ENCODE measurements at regions not wholly inside any gene's neighbourhood (a gene's known extent, or its start where the extent isn't known, plus 50 kb on each side); places are given as distances from the start of the nearest gene placed in this dataset.

DNA sequence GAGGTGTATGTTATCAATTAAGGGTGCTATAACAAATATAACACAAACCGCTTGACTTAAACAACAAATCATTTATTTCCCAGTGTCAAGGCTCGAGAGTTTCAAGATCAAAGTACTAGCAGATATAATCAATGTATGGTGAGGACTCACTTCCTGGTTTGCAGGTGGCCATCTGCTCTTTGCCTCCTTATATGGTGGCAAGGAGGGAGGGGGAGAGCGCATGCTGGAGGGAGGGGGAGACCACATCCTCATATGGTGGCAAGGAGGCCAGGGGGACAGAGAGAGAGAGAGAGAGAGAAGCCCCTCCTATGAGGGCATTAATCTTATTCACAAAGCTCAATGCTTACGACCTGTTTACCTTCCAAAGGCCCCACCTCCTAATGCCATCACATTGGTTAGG, 372.3 kb upstream of the SPOCK3 start:
- ATAC-seq: no peak
- H3K4me1 ChIP-seq: no peaks in the 10 kb centered on the region
- H3K27me3 ChIP-seq: no peaks in the 10 kb centered on the region
- TF ChIP-seq, protein P1, sequence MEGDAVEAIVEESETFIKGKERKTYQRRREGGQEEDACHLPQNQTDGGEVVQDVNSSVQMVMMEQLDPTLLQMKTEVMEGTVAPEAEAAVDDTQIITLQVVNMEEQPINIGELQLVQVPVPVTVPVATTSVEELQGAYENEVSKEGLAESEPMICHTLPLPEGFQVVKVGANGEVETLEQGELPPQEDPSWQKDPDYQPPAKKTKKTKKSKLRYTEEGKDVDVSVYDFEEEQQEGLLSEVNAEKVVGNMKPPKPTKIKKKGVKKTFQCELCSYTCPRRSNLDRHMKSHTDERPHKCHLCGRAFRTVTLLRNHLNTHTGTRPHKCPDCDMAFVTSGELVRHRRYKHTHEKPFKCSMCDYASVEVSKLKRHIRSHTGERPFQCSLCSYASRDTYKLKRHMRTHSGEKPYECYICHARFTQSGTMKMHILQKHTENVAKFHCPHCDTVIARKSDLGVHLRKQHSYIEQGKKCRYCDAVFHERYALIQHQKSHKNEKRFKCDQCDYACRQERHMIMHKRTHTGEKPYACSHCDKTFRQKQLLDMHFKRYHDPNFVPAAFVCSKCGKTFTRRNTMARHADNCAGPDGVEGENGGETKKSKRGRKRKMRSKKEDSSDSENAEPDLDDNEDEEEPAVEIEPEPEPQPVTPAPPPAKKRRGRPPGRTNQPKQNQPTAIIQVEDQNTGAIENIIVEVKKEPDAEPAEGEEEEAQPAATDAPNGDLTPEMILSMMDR (IDR thresholded peaks at IDR 0.05): no peak
- no peak for TF ChIP-seq POLR2A (IDR thresholded peaks at IDR 0.05)
- no peak overlapping the region for H3K4me3 ChIP-seq
- H3K36me3 ChIP-seq: no peaks in the 10 kb centered on the region
- DNase-seq: no peak
- 71 to 75% (median 73%) methylated on average over 4 of the region's 4 CpGs for WGBS, 4 donors
- no peaks in the 10 kb centered on the region for H3K9me3 ChIP-seq
- intact Hi-C loops (cut with DNase I): no loop called here
- no peak overlapping the region for H3K27ac ChIP-seq

- no peak overlapping the region for H3K27ac ChIP-seq
- TF ChIP-seq POLR2A (IDR thresholded peaks at IDR 0.05): no peak
- no peak for DNase-seq
- ATAC-seq: no peak
- peaks cover 0 to 10% (median 0%) of the 10 kb centered on the region in 12 donors for H3K9me3 ChIP-seq
- no peaks in the 10 kb centered on the region for H3K27me3 ChIP-seq
- intact Hi-C loops (cut with DNase I): no loop called here
- H3K4me3 ChIP-seq: no peak overlapping the region
- no peaks in the 10 kb centered on the region for H3K36me3 ChIP-seq
- WGBS, 4 donors: 55 to 73% (median 68%) methylated on average over 3 of the region's 3 CpGs
- H3K4me1 ChIP-seq: no peaks in the 10 kb centered on the region
Measured at GRCh38 chr4:167613381-167613780, 379.1 kb upstream of the SPOCK3 start.

- H3K4me3 ChIP-seq: no peak overlapping the region
- H3K4me1 ChIP-seq: no peaks in the 10 kb centered on the region
- 28 to 54% (median 50%) methylated on average over 3 of the region's 3 CpGs for WGBS, 4 donors
- H3K27ac ChIP-seq: no peak overlapping the region
- no peaks in the 10 kb centered on the region for H3K27me3 ChIP-seq
- H3K36me3 ChIP-seq: no peaks in the 10 kb centered on the region
- ATAC-seq: no peak
- peaks cover 0 to 10% (median 0%) of the 10 kb centered on the region in 12 donors for H3K9me3 ChIP-seq
- intact Hi-C loops (cut with DNase I): no loop called here
- DNase-seq: no peak
- TF ChIP-seq POLR2A (IDR thresholded peaks at IDR 0.05): no peak
- TF ChIP-seq, protein P1 (IDR thresholded peaks at IDR 0.05): no peak
Measured at GRCh38 chr4:167614866-167615265, 380.6 kb upstream of the SPOCK3 start.

GRCh38 chr4:167616476-167616875, 382.2 kb upstream of the SPOCK3 start:
- no peaks in the 10 kb centered on the region for H3K36me3 ChIP-seq

More at GRCh38 chr4:167616476-167616875, 382.2 kb upstream of the SPOCK3 start:
- DNase-seq: no peak
- intact Hi-C loops (cut with DNase I): no loop called here
- WGBS, 4 donors: 0 to 38% (median 0%) methylated on average over 1 of the region's 1 CpG
- peaks cover 0 to 10% (median 0%) of the 10 kb centered on the region in 12 donors for H3K9me3 ChIP-seq
- H3K27ac ChIP-seq: no peak overlapping the region
- H3K27me3 ChIP-seq: no peaks in the 10 kb centered on the region
- TF ChIP-seq POLR2A (IDR thresholded peaks at IDR 0.05): no peak
- TF ChIP-seq, protein P1 (IDR thresholded peaks at IDR 0.05): no peak
- H3K4me3 ChIP-seq: no peak overlapping the region
- H3K4me1 ChIP-seq: no peaks in the 10 kb centered on the region
- no peak for ATAC-seq

All from heart left ventricle (tissue), 16 donors.